Neural cell (in vitro differentiated cells): ENCODE measurements at regions not wholly inside any gene's neighbourhood (a gene's known extent, or its start where the extent isn't known, plus 50 kb on each side); places are given as distances from the start of the nearest gene placed in this dataset.
A peak's percentile ranks its signal among the peaks of the same experiment; 100 is the strongest.

ENCODE experiments used
- H2AFZ ChIP-seq: fragments of 200-600, 300-800 bp; sonication (generic), shearing (Covaris generic); 2 replicates; pipeline ENCODE4 v1.6.0; 2014; ENCODE audit warnings: low read depth, mild to moderate bottlenecking, antibody characterized with exemption, low read length, moderate library complexity
- H3F3A ChIP-seq: fragments of 200-600 bp; shearing (Covaris generic); 2 replicates; pipeline ENCODE4 v1.6.1; 2016; ENCODE audit warnings: mild to moderate bottlenecking, moderate library complexity, mixed read lengths, antibody characterized with exemption, low read length; ENCODE audit not compliant: insufficient read depth, poor library complexity, severe bottlenecking
- H3K27ac ChIP-seq: fragments of 200-600, 300-800 bp; sonication (generic), shearing (Covaris generic); 2 replicates; pipeline ENCODE4 v1.5.1; 2014; ENCODE audit warnings: mild to moderate bottlenecking, low read length, moderate library complexity
- H3K27me3 ChIP-seq: fragments of 300-800, 200-600 bp; sonication (generic), shearing (Covaris generic); 2 replicates; pipeline ENCODE4 v1.6.0; 2014; ENCODE audit warnings: mild to moderate bottlenecking, low read depth, low read length, moderate library complexity; ENCODE audit not compliant: insufficient read depth
- H3K36me3 ChIP-seq: fragments of 300-800, 200-600 bp; sonication (generic), shearing (Covaris generic); 2 replicates; pipeline ENCODE4 v1.5.1; 2014; ENCODE audit warnings: mild to moderate bottlenecking, antibody characterized with exemption, low read length, moderate library complexity; ENCODE audit not compliant: insufficient read depth
- H3K4me2 ChIP-seq: fragments of 300-800, 200-600 bp; sonication (generic), shearing (Covaris generic); 2 replicates; pipeline ENCODE4 v1.6.0; 2014; ENCODE audit warnings: mild to moderate bottlenecking, low read length
- H3K4me3 ChIP-seq: fragments of 300-800, 200-600 bp; sonication (generic), shearing (Covaris generic); 2 replicates; pipeline ENCODE4 v1.5.1; 2014; ENCODE audit warnings: mild to moderate bottlenecking, low read length, moderate library complexity
- H3K79me2 ChIP-seq: fragments of 200-600 bp; shearing (Covaris generic); replicated peaks from 2 replicates; pipeline ENCODE4 v1.6.0; 2014; ENCODE audit warnings: mild to moderate bottlenecking, low read length, moderate library complexity; ENCODE audit not compliant: insufficient read depth
- H3K9ac ChIP-seq: fragments of 300-800, 200-600 bp; sonication (generic), shearing (Covaris generic); 2 replicates; pipeline ENCODE4 v1.6.1; 2016; ENCODE audit warnings: mild to moderate bottlenecking, low read length, mixed read lengths
- H3K9me2 ChIP-seq: fragments of 200-600 bp; shearing (Covaris generic); 2 replicates; pipeline ENCODE4 v1.6.1; 2016; ENCODE audit warnings: mild to moderate bottlenecking, low read length, mixed read lengths; ENCODE audit not compliant: insufficient read depth
- H3K9me3 ChIP-seq: fragments of 200-600, 300-800 bp; sonication (generic), shearing (Covaris generic); 2 replicates; pipeline ENCODE4 v1.6.1; 2016; ENCODE audit warnings: mild to moderate bottlenecking, mixed run types, low read length, moderate library complexity, mixed read lengths
- H4K20me1 ChIP-seq: fragments of 200-600 bp; shearing (Covaris generic); 2 replicates; pipeline ENCODE4 v1.6.1; 2016; ENCODE audit warnings: mild to moderate bottlenecking, mixed run types; ENCODE audit not compliant: insufficient read depth
- EP300 ChIP-seq: fragments of 450-650 bp; conservative IDR thresholded peaks from 2 replicates; pipeline ENCODE4 v1.6.1; 2014; ENCODE audit warnings: antibody characterized with exemption, mild to moderate bottlenecking, moderate library complexity; ENCODE audit not compliant: poor library complexity, severe bottlenecking
- EZH2 ChIP-seq: fragments of 200-600, 300-800 bp; shearing (Covaris generic), sonication (generic); IDR thresholded peaks from 2 replicates; pipeline ENCODE4 v1.6.1; 2014; ENCODE audit warnings: antibody characterized with exemption, low read length, borderline replicate concordance, mild to moderate bottlenecking; ENCODE audit not compliant: insufficient read depth, poor library complexity, severe bottlenecking
- MXI1 ChIP-seq: fragments of 450-650 bp; conservative IDR thresholded peaks from 2 replicates; pipeline ENCODE4 v1.6.1; 2014; ENCODE audit warnings: antibody characterized with exemption, mild to moderate bottlenecking; ENCODE audit not compliant: poor library complexity, severe bottlenecking
- POLR2AphosphoS5 ChIP-seq: IDR thresholded peaks from 2 replicates; pipeline ENCODE4 v1.6.1; 2012
- RAD21 ChIP-seq: fragments of 450-650 bp; conservative IDR thresholded peaks from 2 replicates; pipeline ENCODE4 v1.6.1; 2014; ENCODE audit warnings: antibody characterized with exemption, mild to moderate bottlenecking, moderate library complexity
- REST ChIP-seq: IDR thresholded peaks from 2 replicates; pipeline ENCODE4 v1.6.1; 2012; ENCODE audit warnings: borderline replicate concordance
- SMC3 ChIP-seq: fragments of 450-650 bp; conservative IDR thresholded peaks from 2 replicates; pipeline ENCODE4 v1.6.1; 2014; ENCODE audit warnings: antibody characterized with exemption, mild to moderate bottlenecking, moderate library complexity; ENCODE audit not compliant: poor library complexity
- TAF1 ChIP-seq: IDR thresholded peaks from 2 replicates; pipeline ENCODE4 v1.6.1; 2012; ENCODE audit warnings: low read depth
- TF ChIP-seq, protein P1 (sequence below): fragments of 450-650 bp; IDR thresholded peaks from 2 replicates; pipeline ENCODE4 v1.5.1; 2014; ENCODE audit warnings: antibody characterized with exemption, mild to moderate bottlenecking, moderate library complexity; ENCODE audit not compliant: poor library complexity, severe bottlenecking

GRCh38 chr5:147095740-147096139 is 139.1 kb upstream of the STK32A start:
- no peaks in the 10 kb centered on the region for H4K20me1 ChIP-seq

GRCh38 chr5:147098233-147098790 is 136.5 kb upstream of the STK32A start:
- no peak overlapping the region for H3K4me2 ChIP-seq
- H3K4me3 ChIP-seq = no peak overlapping the region

More at GRCh38 chr5:147095740-147096139, 139.1 kb upstream of the STK32A start:
- Histone ChIP-seq H3K9ac (no peak overlapping the region), H3K79me2 (no peaks in the 10 kb centered on the region), H3K36me3 (no peaks in the 10 kb centered on the region), H3K4me2 (no peak overlapping the region), H3K9me3 (no peaks in the 10 kb centered on the region), H3K27ac (no peak overlapping the region), H3K27me3 (no peaks in the 10 kb centered on the region), H3F3A (no peaks in the 10 kb centered on the region), H3K9me2 (no peaks in the 10 kb centered on the region), H2AFZ (no peak overlapping the region), H3K4me3 (no peak overlapping the region)
- no peak for TF ChIP-seq SMC3
- no peak for TF ChIP-seq MXI1
- TF ChIP-seq RAD21 = no peak
- TF ChIP-seq REST = no peak
- TF ChIP-seq POLR2AphosphoS5 = no peak
- TF ChIP-seq TAF1 = no peak
- no peak for TF ChIP-seq EP300
- TF ChIP-seq EZH2 = no peak
- TF ChIP-seq, protein P1, sequence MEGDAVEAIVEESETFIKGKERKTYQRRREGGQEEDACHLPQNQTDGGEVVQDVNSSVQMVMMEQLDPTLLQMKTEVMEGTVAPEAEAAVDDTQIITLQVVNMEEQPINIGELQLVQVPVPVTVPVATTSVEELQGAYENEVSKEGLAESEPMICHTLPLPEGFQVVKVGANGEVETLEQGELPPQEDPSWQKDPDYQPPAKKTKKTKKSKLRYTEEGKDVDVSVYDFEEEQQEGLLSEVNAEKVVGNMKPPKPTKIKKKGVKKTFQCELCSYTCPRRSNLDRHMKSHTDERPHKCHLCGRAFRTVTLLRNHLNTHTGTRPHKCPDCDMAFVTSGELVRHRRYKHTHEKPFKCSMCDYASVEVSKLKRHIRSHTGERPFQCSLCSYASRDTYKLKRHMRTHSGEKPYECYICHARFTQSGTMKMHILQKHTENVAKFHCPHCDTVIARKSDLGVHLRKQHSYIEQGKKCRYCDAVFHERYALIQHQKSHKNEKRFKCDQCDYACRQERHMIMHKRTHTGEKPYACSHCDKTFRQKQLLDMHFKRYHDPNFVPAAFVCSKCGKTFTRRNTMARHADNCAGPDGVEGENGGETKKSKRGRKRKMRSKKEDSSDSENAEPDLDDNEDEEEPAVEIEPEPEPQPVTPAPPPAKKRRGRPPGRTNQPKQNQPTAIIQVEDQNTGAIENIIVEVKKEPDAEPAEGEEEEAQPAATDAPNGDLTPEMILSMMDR = no peak

More at GRCh38 chr5:147098233-147098790, 136.5 kb upstream of the STK32A start:
- no peaks in the 10 kb centered on the region for H4K20me1 ChIP-seq
- H3K9me2 ChIP-seq = no peaks in the 10 kb centered on the region
- no peak overlapping the region for H2AFZ ChIP-seq
- H3K36me3 ChIP-seq = no peaks in the 10 kb centered on the region
- H3F3A ChIP-seq = no peaks in the 10 kb centered on the region
- no peak overlapping the region for H3K27ac ChIP-seq
- TF ChIP-seq TAF1 = no peak
- TF ChIP-seq MXI1 = no peak
- peak; percentile 45 for TF ChIP-seq REST
- H3K79me2 ChIP-seq = no peaks in the 10 kb centered on the region
- H3K9ac ChIP-seq = no peak overlapping the region
- H3K27me3 ChIP-seq = no peaks in the 10 kb centered on the region
- H3K9me3 ChIP-seq = no peaks in the 10 kb centered on the region
